ENCODE measurements at regions not wholly inside any gene's neighbourhood (a gene's known extent, or its start where the extent isn't known, plus 50 kb on each side); places are given as distances from the start of the nearest gene placed in this dataset.
"Not testable (repeated sequence)": the region's sequence is repeated elsewhere in the genome, so short reads cannot be mapped to it uniquely, and the experiment has no call there.

- DNase-seq, result not testable (repeated sequence)
These were observed 198.0 kb downstream of the MEIS1 start for GRCh38 chr2:66632882-66633281.

- DNase-seq, result no peak
These were observed 198.7 kb downstream of the MEIS1 start for GRCh38 chr2:66633631-66634030.

- DNase-seq, result no peak
These were observed 199.9 kb downstream of the MEIS1 start for GRCh38 chr2:66634784-66635183.

- no peak for DNase-seq
These were observed 206.8 kb downstream of the MEIS1 start for GRCh38 chr2:66641685-66642084.

DNA sequence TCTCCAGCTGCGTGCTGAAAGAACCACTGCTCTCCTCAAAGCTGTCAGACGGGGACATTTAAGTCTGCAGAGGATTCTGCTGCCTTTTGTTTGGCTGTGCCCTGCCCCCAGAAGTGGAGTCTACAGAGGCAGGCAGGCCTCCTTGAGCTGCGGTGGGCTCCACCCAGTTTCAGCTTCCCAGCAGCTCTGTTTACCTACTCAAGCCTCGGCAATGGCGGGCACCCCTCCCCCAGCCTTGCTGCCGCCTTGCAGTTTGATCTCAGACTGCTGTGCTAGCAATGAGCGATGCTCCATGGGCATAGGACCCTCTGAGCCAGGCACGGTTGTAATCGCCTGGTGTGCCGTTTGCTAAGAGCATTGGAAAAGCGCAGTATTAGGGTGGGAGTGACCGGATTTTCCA is 213.2 kb downstream of the MEIS1 start:
- DNase-seq, result not testable (repeated sequence)

- DNase-seq, result no peak
These were observed 214.1 kb downstream of the MEIS1 start for GRCh38 chr2:66649006-66649405.

DNA sequence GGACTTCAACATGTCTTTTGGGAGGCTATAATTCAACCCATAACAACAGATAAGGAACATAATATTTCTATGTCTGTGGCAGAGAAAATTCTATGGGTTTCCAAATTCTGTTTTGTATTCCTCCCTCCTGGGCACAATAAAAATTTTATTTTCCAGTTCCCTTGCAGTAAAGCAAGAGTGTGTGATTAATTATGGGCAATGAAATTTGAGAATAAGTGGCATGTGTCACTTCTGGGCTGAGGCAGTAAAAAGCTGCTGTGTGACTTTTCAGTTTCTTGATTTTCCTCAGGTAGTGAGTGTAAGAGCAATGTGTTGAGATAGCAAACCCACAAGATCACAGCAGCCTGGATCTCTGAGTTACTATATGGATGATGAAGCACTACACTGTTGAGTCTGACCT is 216.4 kb downstream of the MEIS1 start:
- no peak for DNase-seq

DNA sequence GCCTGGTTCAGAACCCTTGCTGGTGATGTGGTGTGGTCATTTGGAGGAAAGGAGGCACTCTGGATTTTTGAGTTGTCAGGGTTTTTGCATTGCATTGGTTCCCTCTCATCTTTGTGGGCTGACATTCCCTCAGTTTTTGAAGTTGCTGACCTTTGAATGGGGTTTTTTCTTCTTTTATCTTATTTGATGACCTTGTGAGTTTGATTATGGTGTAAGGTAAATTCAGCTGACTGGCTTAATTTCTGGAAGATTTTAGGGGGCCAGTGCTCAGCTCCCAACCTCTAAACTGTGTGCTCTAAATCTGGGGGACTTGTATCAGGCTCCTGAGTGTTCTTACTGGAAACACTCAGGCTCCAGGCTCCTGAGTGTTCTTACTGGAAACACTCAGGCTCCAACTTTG is 225.9 kb downstream of the MEIS1 start:
- no peak for DNase-seq

DNA sequence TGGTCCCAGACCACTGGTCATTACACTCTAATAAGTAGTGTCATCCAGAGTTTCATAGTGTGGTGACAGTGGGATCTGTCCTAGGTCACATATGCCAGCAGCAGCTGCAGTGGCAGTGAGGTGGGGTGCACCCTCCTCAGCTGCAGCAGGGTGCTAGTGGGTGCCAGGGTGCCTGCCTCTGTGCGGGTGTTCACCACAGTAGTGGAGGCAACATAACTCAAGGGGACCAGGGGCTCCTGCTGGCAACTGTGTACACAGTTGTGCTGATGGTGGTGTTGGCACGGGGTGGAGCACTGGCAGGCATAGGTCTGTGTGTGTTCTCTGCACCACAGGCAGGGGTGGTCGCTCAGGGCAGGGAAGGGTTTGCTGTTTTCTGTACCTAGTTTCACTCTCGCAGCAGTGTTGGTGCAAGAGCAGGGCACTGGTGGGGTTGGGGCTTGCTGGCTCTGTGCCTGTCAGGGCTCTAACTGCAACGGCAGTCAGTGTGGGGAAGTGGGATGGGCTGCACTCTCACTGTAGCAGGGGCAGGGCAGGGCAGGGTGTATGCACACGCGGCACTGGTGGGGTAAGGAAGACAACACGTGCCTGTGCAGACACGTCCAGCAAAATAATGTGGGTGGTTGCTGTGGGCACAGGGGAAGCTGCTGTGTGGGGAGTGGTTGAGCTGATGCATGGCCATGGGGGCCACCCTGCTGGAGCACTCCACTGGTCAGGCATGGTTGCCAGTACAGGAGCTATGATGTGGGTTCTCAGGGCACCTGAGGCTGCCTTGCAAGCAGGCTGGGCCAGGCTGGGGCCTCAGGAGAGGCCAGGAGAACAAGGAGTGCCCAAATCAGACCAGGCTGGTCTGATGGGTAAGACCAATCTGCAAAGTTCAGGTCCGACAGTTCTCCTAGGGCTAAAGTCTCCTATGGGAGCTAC is 226.6 kb downstream of the MEIS1 start:
- no peak for DNase-seq

GRCh38 chr2:66665124-66665984 is 230.4 kb downstream of the MEIS1 start:
- DNase-seq, result no peak

DNA sequence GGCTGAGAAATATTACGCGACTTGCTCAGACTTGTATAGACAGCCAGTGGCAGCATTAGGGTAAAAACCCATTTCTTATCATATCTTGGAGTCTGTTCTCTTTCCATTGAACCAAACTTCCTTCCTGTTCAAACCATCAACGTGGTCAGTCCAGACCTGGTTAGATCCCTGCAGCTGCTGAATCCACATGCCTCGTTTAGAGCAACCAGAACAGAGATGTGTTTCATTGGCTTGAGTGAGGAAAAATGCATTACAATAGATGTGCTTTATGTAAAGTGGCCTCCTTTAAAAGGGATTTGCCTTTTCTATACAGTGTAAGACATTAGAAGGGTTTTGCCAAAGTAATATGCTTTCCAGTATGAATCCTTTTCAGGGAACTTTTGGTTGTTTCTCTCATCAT is 232.4 kb downstream of the MEIS1 start:
- no peak for DNase-seq

DNA sequence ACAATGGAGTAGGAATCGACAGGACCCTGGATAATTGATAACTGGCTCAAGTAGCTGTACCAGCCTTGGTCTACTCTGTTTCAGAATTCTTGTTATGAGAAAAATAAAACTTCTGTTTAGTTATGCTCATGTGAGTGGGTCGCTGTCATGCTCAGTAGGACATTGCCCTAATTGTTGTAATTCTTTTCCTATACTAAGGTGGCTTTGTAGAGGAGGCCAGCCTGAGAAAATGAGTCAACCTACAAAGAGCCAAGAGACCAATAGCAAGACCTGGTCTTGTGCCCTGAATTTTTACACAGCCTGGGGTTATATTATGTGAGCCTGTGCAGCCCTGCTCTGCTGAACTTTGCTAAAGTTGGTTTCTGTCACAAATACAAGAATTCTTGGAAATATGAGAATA is 238.4 kb downstream of the MEIS1 start:
- DNase-seq, result no peak

DNA sequence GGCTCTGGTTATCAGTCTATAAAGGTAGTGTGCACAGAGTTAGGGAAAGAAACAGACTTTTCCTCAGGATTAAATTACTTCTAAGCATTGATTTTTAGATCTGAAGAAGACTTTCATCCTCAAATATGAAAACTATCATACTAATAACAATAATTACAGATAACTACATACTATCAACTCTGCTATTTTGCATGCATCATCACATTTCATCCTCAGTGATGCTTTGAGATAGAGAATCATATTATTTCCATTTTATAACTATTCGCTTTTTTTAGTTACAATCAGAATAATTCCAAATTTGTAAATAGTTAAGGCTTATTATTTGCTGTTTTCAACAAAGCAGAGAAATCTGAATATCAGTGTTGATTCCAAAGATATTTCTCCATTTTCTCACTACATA is 239.2 kb downstream of the MEIS1 start:
- no peak for DNase-seq

DNA sequence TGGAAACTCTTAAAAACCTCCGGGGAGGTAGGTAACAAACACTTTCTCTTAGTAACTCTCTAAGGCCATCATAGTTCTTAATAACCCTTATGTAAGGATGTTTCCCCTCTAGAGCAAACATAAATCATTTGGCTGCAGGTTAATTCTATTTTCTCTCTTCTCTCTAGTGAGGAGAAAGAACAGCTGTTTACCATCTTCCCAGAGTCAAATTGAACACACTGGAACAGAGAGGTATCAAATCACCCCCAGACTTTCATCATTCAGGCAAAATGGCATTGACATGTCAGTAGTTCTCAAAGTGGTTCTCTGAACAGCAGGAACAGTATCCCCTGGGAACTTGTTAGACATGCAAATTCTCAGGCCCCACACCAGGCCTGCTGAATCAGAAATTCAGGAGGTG is 240.7 kb downstream of the MEIS1 start:
- no peak for DNase-seq

- no peak for DNase-seq
These were observed 244.5 kb downstream of the MEIS1 start for GRCh38 chr2:66679442-66679841.

- no peak for DNase-seq
These were observed 247.6 kb downstream of the MEIS1 start for GRCh38 chr2:66682476-66682875.

- no peak for DNase-seq
These were observed 248.1 kb downstream of the MEIS1 start for GRCh38 chr2:66683064-66683463.

- DNase-seq, result no peak
These were observed 248.7 kb downstream of the MEIS1 start for GRCh38 chr2:66683599-66683998.

GRCh38 chr2:66684289-66684688 is 249.4 kb downstream of the MEIS1 start:
- no peak for DNase-seq

- no peak for DNase-seq
These were observed 251.8 kb downstream of the MEIS1 start for GRCh38 chr2:66686755-66687154.

- DNase-seq, result no peak
These were observed 254.0 kb downstream of the MEIS1 start for GRCh38 chr2:66688951-66689350.

DNA sequence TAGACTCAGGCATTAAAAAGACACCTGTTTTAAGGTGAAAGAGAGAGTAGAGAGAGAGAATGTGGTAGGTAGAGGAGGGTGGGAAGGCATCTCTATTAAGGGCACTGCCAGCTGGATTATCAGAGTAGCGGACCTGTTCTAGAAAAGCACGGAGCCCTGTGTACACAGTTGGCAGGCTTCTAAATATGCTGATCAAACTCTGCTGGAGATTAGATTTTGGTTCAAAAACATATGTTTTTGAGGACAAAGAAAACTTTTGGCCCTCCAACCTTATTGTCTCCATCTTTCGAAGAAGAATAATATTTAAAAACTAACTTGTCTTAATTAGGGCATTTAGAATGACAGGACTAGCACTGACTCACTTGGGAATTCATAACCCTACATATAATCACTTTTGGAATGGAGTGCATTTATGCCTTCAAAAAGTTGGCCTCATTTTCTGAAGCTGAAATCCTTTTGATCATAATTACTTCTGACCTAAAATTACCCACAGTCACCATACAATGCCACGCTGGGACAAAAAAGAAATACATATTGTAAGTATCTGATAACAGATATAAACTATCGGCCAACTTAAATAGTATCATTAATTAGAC is 254.6 kb downstream of the MEIS1 start:
- DNase-seq, result no peak

Data from AML-193 (cell line).